Hepatocyte (in vitro differentiated cells): ENCODE measurements at regions not wholly inside any gene's neighbourhood (a gene's known extent, or its start where the extent isn't known, plus 50 kb on each side); places are given as distances from the start of the nearest gene placed in this dataset.

ENCODE experiments used
- CTCF ChIP-seq: fragments of 200-600 bp; sonication (generic); IDR thresholded peaks from 2 replicates; pipeline ENCODE4 v1.5.1; 2016; ENCODE audit warnings: antibody characterized with exemption, mild to moderate bottlenecking; ENCODE audit not compliant: poor library complexity
- EZH2 ChIP-seq: fragments of 200-600 bp; sonication (generic); IDR thresholded peaks from 2 replicates; pipeline ENCODE4 v1.6.1; 2016; ENCODE audit warnings: antibody characterized with exemption, mild to moderate bottlenecking, borderline replicate concordance

GRCh38 chr4:18815081-18815778 is 793.7 kb upstream of the LCORL start:
- TF ChIP-seq CTCF (no peak), EZH2 (no peak)
